Endothelial cell of umbilical vein (primary cell): ENCODE measurements at regions not wholly inside any gene's neighbourhood (a gene's known extent, or its start where the extent isn't known, plus 50 kb on each side); places are given as distances from the start of the nearest gene placed in this dataset.

Experiments
- BruUV-seq: library from RNA; stranded (reverse); fragments of 400-500 nt; replicated peaks from 2 replicates; lab custom pipeline; 2021; lab: Mats Ljungman, UMichigan
- CTCF ChIA-PET: fragments of 300-600, 350-600 bp; sonication (Branson Sonifier 250); formaldehyde crosslinking; loops from one replicate; lab custom pipeline; 2021; ENCODE audit warnings: antibody characterized with exemption, inconsistent platforms; lab: Charles Lee
- POLR2A ChIA-PET: fragments of 300-600, 350-600 bp; sonication (Branson Sonifier 250); formaldehyde crosslinking; loops from one replicate; lab custom pipeline; 2021; ENCODE audit warnings: antibody characterized with exemption, inconsistent platforms; lab: Charles Lee
- DNase-seq: peaks from one replicate; pipeline ENCODE4 v3.0.0-alpha.2; 2011; ENCODE audit warnings: low read depth, low spot score
- FAIRE-seq: peaks from 2 replicates; lab custom pipeline; 2011; peaks lifted over from hg19 to GRCh38; lab: Jason Lieb, UNC
- H2AFZ ChIP-seq: 2 replicates; pipeline ENCODE4 v1.6.0; 2012; ENCODE audit warnings: low read depth, low read length, control low read depth, inconsistent platforms
- H3K27ac ChIP-seq: 2 replicates; pipeline ENCODE4 v1.5.1; 2011; ENCODE audit warnings: low read depth, mild to moderate bottlenecking, control low read depth, low read length, moderate library complexity; ENCODE audit not compliant: insufficient read depth
- H3K27me3 ChIP-seq, 2 experiments: 2 replicates each; pipeline versions ENCODE4 v1.6.0 to v1.6.1; 2011; ENCODE audit warnings: low read length in 2 of 2, mixed read lengths in 1 of 2; ENCODE audit not compliant: control insufficient read depth in 2 of 2, insufficient read depth in 2 of 2
- H3K36me3 ChIP-seq, 2 experiments: 2 replicates in 1 of 2; 3 replicates in 1 of 2; pipeline ENCODE4 v1.5.1; 2011; ENCODE audit warnings: low read length in 2 of 2, mild to moderate bottlenecking in 1 of 2, moderate library complexity in 1 of 2; ENCODE audit not compliant: control insufficient read depth in 2 of 2, insufficient read depth in 2 of 2; ENCODE audit errors: extremely low read depth in 1 of 2
- H3K4me1 ChIP-seq: 3 replicates; pipeline ENCODE4 v1.5.1; 2011; ENCODE audit warnings: mild to moderate bottlenecking, low read length; ENCODE audit not compliant: control insufficient read depth, insufficient read depth; ENCODE audit errors: extremely low read depth
- H3K4me2 ChIP-seq: 2 replicates; pipeline ENCODE4 v1.6.1; 2011; ENCODE audit warnings: low read length, control low read depth, mixed read lengths; ENCODE audit not compliant: insufficient read depth
- H3K4me3 ChIP-seq, 3 experiments: fragments of 200-600 bp in 1 of 3; sonication (generic), shearing (Covaris generic) in 1 of 3; replicated peaks in 1 of 3; 2 replicates each; pipeline ENCODE4 v1.5.1; 2011 to 2016; ENCODE audit warnings: control low read depth in 3 of 3, low read length in 3 of 3, mild to moderate bottlenecking in 2 of 3, inconsistent platforms in 1 of 3, low read depth in 1 of 3, moderate library complexity in 1 of 3; ENCODE audit not compliant: insufficient read depth in 1 of 3
- H3K79me2 ChIP-seq: 2 replicates; pipeline ENCODE4 v1.6.0; 2012; ENCODE audit warnings: low read length, inconsistent platforms; ENCODE audit not compliant: control insufficient read depth, insufficient read depth
- H3K9ac ChIP-seq: replicated peaks from 2 replicates; pipeline ENCODE3; 2011; ENCODE audit warnings: low read length, control low read depth; ENCODE audit not compliant: insufficient read depth; ENCODE audit errors: extremely low read depth
- H3K9me1 ChIP-seq: replicated peaks from 3 replicates; pipeline ENCODE4 v1.6.0; 2011; ENCODE audit warnings: mild to moderate bottlenecking, low read length; ENCODE audit not compliant: control insufficient read depth, insufficient read depth; ENCODE audit errors: extremely low read depth
- H3K9me3 ChIP-seq: replicated peaks from 2 replicates; pipeline ENCODE4 v1.5.1; 2012; ENCODE audit warnings: low read length, inconsistent platforms; ENCODE audit not compliant: control insufficient read depth, insufficient read depth
- H4K20me1 ChIP-seq: replicated peaks from 2 replicates; pipeline ENCODE3; 2011; ENCODE audit warnings: mild to moderate bottlenecking, low read length; ENCODE audit not compliant: control insufficient read depth, insufficient read depth; ENCODE audit errors: extremely low read depth
- EZH2 ChIP-seq: IDR thresholded peaks from 2 replicates; pipeline ENCODE4 v1.6.1; 2012; ENCODE audit warnings: borderline replicate concordance, low read depth, mild to moderate bottlenecking, moderate library complexity, low read length, inconsistent platforms; ENCODE audit not compliant: severe bottlenecking
- FOS ChIP-seq: IDR thresholded peaks from 2 replicates; pipeline ENCODE4 v1.6.1; 2011; ENCODE audit warnings: mild to moderate bottlenecking, low read length, moderate library complexity, borderline replicate concordance; ENCODE audit not compliant: insufficient read depth
- GATA2 ChIP-seq: IDR thresholded peaks from 2 replicates; pipeline ENCODE4 v1.7.0; 2011; ENCODE audit warnings: low read depth, mild to moderate bottlenecking, moderate library complexity, mixed read lengths, low read length; ENCODE audit not compliant: insufficient read length, insufficient read depth
- JUN ChIP-seq: IDR thresholded peaks from 2 replicates; pipeline ENCODE4 v1.6.1; 2011; ENCODE audit warnings: borderline replicate concordance, low read depth; ENCODE audit not compliant: insufficient read length, insufficient read depth
- MAX ChIP-seq: IDR thresholded peaks from 2 replicates; pipeline ENCODE4 v1.6.1; 2011; ENCODE audit not compliant: insufficient read depth, insufficient read length
- MYC ChIP-seq: IDR thresholded peaks from one replicate; pipeline ENCODE4 v1.6.1; 2011; ENCODE audit warnings: mild to moderate bottlenecking, low read depth, low read length
- POLR2A ChIP-seq: IDR thresholded peaks from 2 replicates; pipeline ENCODE4 v1.6.1; 2012; ENCODE audit warnings: low read depth, mild to moderate bottlenecking, control low read depth, low read length
- POLR2AphosphoS5 ChIP-seq: IDR thresholded peaks from 2 replicates; pipeline ENCODE4 v1.6.1; 2012; ENCODE audit warnings: low read depth, mild to moderate bottlenecking, control low read depth, low read length, moderate library complexity; ENCODE audit not compliant: insufficient read depth
- dilution Hi-C: fragments of 300-500 bp; cut with MboI; formaldehyde crosslinking; loops from one replicate; pipeline ENCODE4 v1.15.0; 2019; ENCODE audit warnings: low sequenced_read_pairs; ENCODE audit not compliant: extremely low pct_ligation_motif_present
- intact Hi-C: fragments of 100-400 bp; cut with micrococcal nuclease; formaldehyde crosslinking; loops from one replicate; pipeline ENCODE4 v1.10.0; 2022
- TF ChIP-seq, protein P1 (sequence below), 2 donors: IDR thresholded peaks; 1 replicate in 1 of 2; 2 replicates in 1 of 2; pipeline ENCODE4 v1.5.1; 2011; ENCODE audit warnings: low read length in 2 of 2, mild to moderate bottlenecking in 2 of 2, moderate library complexity in 2 of 2, control low read depth in 1 of 2, inconsistent platforms in 1 of 2, low read depth in 1 of 2; ENCODE audit not compliant: insufficient read depth in 1 of 2; ENCODE audit errors: extremely low read depth in 1 of 2

DNA sequence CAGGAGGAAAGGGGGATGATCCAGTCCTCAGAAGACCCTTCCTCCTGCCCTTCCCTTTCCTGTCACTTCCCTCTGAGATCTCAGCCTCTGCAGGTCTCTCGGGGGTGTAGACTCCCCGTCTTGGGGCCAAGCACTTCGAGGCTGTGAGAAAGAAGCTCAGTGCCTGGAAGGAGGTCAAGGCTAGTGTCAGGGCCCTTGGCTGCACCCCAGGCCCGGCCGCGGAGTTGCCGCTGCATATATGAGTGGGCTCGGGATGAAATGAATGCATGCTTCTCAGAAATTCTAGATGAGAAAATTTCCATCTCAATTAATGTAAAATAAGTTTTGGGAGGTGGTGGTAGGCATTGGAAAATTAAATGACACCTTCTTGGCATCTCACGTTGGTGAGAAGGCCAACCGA is 1313.7 kb downstream of the BRD1 start:
- intact Hi-C loops (no loop called here), dilution Hi-C loops (no loop called here)
- no peak overlapping the region for H2AFZ ChIP-seq
- no peaks in the 10 kb centered on the region for H3K79me2 ChIP-seq
- H3K4me1 ChIP-seq = no peaks in the 10 kb centered on the region
- no peaks in the 10 kb centered on the region for H3K9me3 ChIP-seq
- H3K4me3 ChIP-seq = no peak overlapping the region
- no peak for DNase-seq
- FAIRE-seq = no peak
- H3K9me1 ChIP-seq = no peaks in the 10 kb centered on the region
- ChIA-PET POLR2A (no interaction called here), CTCF (no interaction called here)
- TF ChIP-seq, protein P1, sequence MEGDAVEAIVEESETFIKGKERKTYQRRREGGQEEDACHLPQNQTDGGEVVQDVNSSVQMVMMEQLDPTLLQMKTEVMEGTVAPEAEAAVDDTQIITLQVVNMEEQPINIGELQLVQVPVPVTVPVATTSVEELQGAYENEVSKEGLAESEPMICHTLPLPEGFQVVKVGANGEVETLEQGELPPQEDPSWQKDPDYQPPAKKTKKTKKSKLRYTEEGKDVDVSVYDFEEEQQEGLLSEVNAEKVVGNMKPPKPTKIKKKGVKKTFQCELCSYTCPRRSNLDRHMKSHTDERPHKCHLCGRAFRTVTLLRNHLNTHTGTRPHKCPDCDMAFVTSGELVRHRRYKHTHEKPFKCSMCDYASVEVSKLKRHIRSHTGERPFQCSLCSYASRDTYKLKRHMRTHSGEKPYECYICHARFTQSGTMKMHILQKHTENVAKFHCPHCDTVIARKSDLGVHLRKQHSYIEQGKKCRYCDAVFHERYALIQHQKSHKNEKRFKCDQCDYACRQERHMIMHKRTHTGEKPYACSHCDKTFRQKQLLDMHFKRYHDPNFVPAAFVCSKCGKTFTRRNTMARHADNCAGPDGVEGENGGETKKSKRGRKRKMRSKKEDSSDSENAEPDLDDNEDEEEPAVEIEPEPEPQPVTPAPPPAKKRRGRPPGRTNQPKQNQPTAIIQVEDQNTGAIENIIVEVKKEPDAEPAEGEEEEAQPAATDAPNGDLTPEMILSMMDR (IDR thresholded peaks at IDR 0.05; ENCODE audit: extremely low read depth in 1 of 2, insufficient read depth in 1 of 2, low read depth in 1 of 2, low read length in 2 of 2) = no peak
- TF ChIP-seq GATA2 = no peak
- no peak for TF ChIP-seq EZH2
- TF ChIP-seq FOS = no peak
- TF ChIP-seq MAX = no peak
- no peak for TF ChIP-seq MYC
- no peak for TF ChIP-seq POLR2AphosphoS5
- no peak for TF ChIP-seq JUN
- TF ChIP-seq POLR2A = no peak
- no peak overlapping the region for H3K9ac ChIP-seq
- H3K27ac ChIP-seq = no peak overlapping the region
- no peak overlapping the region for H3K4me2 ChIP-seq
- H4K20me1 ChIP-seq = no peaks in the 10 kb centered on the region
- H3K27me3 ChIP-seq = no peaks in the 10 kb centered on the region
- no peaks in the 10 kb centered on the region for H3K36me3 ChIP-seq
- no TSS peak for BruUV-seq
